Thyroid gland (tissue), 4 donors: ENCODE measurements at regions not wholly inside any gene's neighbourhood (a gene's known extent, or its start where the extent isn't known, plus 50 kb on each side); places are given as distances from the start of the nearest gene placed in this dataset.

Source experiments
- DNase-seq, 2 donors: peaks; one replicate each; pipeline ENCODE4 v3.0.0-alpha.2; 2019
- H3K27ac ChIP-seq, 3 donors: fragments of 200-600 bp; sonication (generic); 1 replicate in 2 of 3; 2 replicates in 1 of 3; pipeline ENCODE4 v1.5.1; 2016 to 2019; ENCODE audit warnings: mild to moderate bottlenecking in 1 of 3, moderate library complexity in 1 of 3
- H3K27me3 ChIP-seq: fragments of 200-600 bp; sonication (generic); one replicate; pipeline ENCODE4 v1.5.1; 2019
- H3K36me3 ChIP-seq, 2 donors: fragments of 200-600 bp; sonication (generic); one replicate each; pipeline ENCODE4 v1.5.1; 2016 to 2019
- H3K4me1 ChIP-seq, 2 donors: fragments of 200-600 bp; sonication (generic); one replicate each; pipeline ENCODE4 v1.5.1; 2017 to 2019
- H3K4me3 ChIP-seq, 3 donors: fragments of 200-600 bp; sonication (generic); replicated peaks in 1 of 3; 1 replicate in 2 of 3; 2 replicates in 1 of 3; pipeline ENCODE4 v1.5.1; 2016; ENCODE audit warnings: mild to moderate bottlenecking in 1 of 3
- H3K9me3 ChIP-seq: fragments of 200-600 bp; sonication (generic); one replicate; pipeline ENCODE4 v1.5.1; 2017
- CTCF ChIP-seq, 6 experiments: fragments of 200-600 bp in 3 of 6; fragments of 450-650 bp in 3 of 6; sonication (generic) in 3 of 6; IDR thresholded peaks; one replicate each; pipeline ENCODE4 v1.5.1; 2016 to 2019; ENCODE audit warnings: antibody characterized with exemption in 6 of 6, mild to moderate bottlenecking in 2 of 6, inconsistent platforms in 1 of 6, moderate library complexity in 1 of 6
- POLR2A ChIP-seq, 2 donors: fragments of 450-650 bp; IDR thresholded peaks; one replicate each; pipeline ENCODE4 v1.6.1; 2017; ENCODE audit warnings: antibody characterized with exemption in 2 of 2, mild to moderate bottlenecking in 2 of 2, moderate library complexity in 1 of 2
- WGBS, 2 donors: methylation state at CpG; one replicate each; pipeline ENCODE4 v1.1.5; 2017; 5-methylcytosine and 5-hydroxymethylcytosine counted together
- intact Hi-C: fragments of 100-400 bp; cut with DNase I; formaldehyde crosslinking; loops from one replicate; pipeline ENCODE4 v1.15.1; 2023

DNA sequence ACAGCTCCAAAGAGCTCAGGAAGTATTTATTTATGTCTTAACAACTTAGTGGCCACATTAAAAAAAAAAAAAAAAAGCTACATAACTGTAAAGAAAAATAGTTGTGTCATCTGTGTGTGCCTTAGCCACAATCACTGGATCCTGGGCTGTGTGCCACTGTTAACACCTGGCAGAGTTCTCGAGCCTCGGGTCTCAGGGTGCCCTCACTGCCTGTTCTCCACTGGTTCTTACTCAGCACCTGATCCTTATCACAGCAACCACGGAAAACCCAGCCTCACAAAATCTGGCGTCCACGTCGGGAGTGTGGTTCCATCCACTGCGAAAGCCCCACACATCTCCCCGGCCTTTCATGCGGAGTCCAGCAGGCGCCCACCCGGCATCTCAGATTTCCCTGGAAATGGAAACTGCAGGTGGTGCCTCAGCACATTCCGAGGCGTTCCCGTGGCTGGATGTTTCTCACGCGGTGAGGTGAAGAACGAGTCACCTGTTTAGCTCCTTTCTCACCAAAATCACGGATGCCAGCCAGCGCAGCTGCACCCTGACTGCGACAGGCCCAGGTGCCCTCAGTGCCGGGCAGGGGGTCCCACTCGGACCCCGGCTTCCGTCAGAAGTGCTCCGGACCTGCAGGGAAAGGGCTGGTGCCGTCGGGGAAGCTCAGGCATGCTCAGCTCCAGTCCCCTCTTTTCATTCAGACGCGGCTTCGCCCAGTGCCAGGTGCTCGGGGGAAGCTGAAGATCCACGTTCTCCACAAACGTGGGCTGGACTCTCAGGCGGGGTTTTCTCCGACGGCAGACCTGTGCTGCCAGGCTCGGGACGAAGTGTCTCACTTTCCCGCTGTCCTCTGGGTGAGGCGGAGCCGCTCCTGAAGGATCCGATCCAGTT lies 198.7 kb upstream of the SALL3 start:
- DNase-seq: no peak
- intact Hi-C loops: no loop called here
- TF ChIP-seq CTCF (IDR thresholded peaks at IDR 0.05) (no peak), POLR2A (IDR thresholded peaks at IDR 0.05) (no peak)
- H3K4me3 ChIP-seq: no peak overlapping the region
- H3K9me3 ChIP-seq: no peaks in the 10 kb centered on the region
- H3K27ac ChIP-seq: no peak overlapping the region
- H3K4me1 ChIP-seq: no peaks in the 10 kb centered on the region
- 85 to 88% methylated on average over 23 to 42 of the region's 42 CpGs for WGBS, 2 donors
- H3K36me3 ChIP-seq: no peaks in the 10 kb centered on the region
- H3K27me3 ChIP-seq: no peaks in the 10 kb centered on the region

- no peaks in the 10 kb centered on the region for H3K4me1 ChIP-seq
- no peak for DNase-seq
- TF ChIP-seq POLR2A (IDR thresholded peaks at IDR 0.05): no peak
- TF ChIP-seq CTCF (IDR thresholded peaks at IDR 0.05): no peak
- no peaks in the 10 kb centered on the region for H3K36me3 ChIP-seq
- no peaks in the 10 kb centered on the region for H3K9me3 ChIP-seq
- H3K27ac ChIP-seq: no peak overlapping the region
- H3K27me3 ChIP-seq: no peaks in the 10 kb centered on the region
- WGBS, 2 donors: 90 to 93% methylated on average over 26 of the region's 28 CpGs
- intact Hi-C loops: no loop called here
- no peak overlapping the region for H3K4me3 ChIP-seq
Observed at GRCh38 chr18:78781601-78781960, 198.0 kb upstream of the SALL3 start.

DNA sequence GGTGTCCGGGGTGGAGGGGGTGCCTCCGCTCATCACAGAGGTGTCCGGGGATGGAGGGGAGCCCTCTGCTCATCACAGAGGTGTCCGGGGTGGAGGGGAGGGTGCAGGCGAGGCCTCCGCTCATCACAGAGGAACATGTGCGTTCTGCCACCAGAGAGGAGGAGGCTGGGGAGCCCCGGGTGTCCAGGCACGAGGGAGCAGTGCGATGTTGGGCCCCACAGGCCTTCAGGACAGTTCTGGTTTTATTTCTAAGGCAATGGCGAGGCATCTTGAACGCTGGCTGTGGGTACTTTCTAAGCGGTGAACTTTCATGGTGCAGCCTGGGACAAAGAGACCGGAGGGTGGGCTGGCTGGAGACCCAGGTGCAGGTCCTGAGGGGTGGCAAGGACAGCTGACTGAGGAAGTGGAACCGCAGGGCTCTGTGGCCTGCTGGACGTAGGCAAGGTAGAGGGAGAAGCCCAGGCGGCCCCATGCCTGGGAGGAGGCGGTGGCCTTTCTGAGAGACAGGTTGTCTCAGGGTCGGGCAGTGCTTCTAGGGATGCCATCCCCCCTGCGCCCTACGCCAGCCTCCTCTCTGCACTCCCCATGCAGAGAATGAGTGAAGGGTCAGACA lies 196.6 kb upstream of the SALL3 start:
- intact Hi-C loops: no loop called here
- no peaks in the 10 kb centered on the region for H3K36me3 ChIP-seq
- no peaks in the 10 kb centered on the region for H3K4me1 ChIP-seq
- no peak overlapping the region for H3K27ac ChIP-seq
- DNase-seq: no peak
- H3K9me3 ChIP-seq: no peaks in the 10 kb centered on the region
- WGBS, 2 donors: 85 to 89% methylated on average over 16 to 19 of the region's 21 CpGs
- H3K27me3 ChIP-seq: no peaks in the 10 kb centered on the region
- no peak overlapping the region for H3K4me3 ChIP-seq
- no peak for TF ChIP-seq POLR2A (IDR thresholded peaks at IDR 0.05)
- TF ChIP-seq CTCF (IDR thresholded peaks at IDR 0.05): no peak

DNA sequence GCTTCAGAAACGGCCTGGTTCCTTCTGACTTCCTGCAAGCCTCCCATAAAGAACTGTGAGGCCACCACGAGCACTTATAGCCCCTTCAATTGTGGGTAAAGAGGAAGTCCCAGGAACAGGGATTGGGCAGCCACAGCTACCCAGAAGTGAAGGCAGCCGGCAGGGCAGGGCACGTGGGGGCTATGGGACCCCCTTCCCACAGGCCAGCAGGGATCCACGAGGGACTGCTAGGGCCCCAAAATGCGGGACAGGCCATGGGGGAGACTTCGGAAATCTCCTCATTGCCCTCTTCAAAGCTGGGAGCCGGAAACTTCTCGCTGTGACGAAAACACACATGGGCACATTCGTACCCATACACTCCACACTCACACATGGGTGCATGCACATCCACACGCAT lies 196.1 kb upstream of the SALL3 start:
- TF ChIP-seq CTCF (IDR thresholded peaks at IDR 0.05) (no peak), POLR2A (IDR thresholded peaks at IDR 0.05) (no peak)
- WGBS, 2 donors: 81 to 86% methylated on average over 10 to 11 of the region's 12 CpGs

GRCh38 chr18:78784861-78785260 lies 194.8 kb upstream of the SALL3 start:
- Histone ChIP-seq H3K9me3 (no peaks in the 10 kb centered on the region), H3K27me3 (no peaks in the 10 kb centered on the region), H3K36me3 (no peaks in the 10 kb centered on the region), H3K4me1 (no peaks in the 10 kb centered on the region), H3K4me3 (no peak overlapping the region), H3K27ac (no peak overlapping the region)
- intact Hi-C loops: no loop called here
- DNase-seq: no peak
- 93 to 94% methylated on average over 5 of the region's 5 CpGs for WGBS, 2 donors
- TF ChIP-seq CTCF (IDR thresholded peaks at IDR 0.05) (no peak), POLR2A (IDR thresholded peaks at IDR 0.05) (no peak)

More for the DNA sequence above, 196.1 kb upstream of the SALL3 start:
- no peak for DNase-seq
- intact Hi-C loops: no loop called here
- no peaks in the 10 kb centered on the region for H3K36me3 ChIP-seq
- H3K27me3 ChIP-seq: no peaks in the 10 kb centered on the region
- H3K27ac ChIP-seq: no peak overlapping the region
- no peak overlapping the region for H3K4me3 ChIP-seq
- H3K9me3 ChIP-seq: no peaks in the 10 kb centered on the region
- H3K4me1 ChIP-seq: no peaks in the 10 kb centered on the region
